Cardiac muscle cell (in vitro differentiated cells and primary cell): ENCODE measurements at regions not wholly inside any gene's neighbourhood (a gene's known extent, or its start where the extent isn't known, plus 50 kb on each side); places are given as distances from the start of the nearest gene placed in this dataset.
A peak's percentile ranks its signal among the peaks of the same experiment; 100 is the strongest.

Experiments used
- DNase-seq, 2 donors: peaks; one replicate each; pipeline versions ENCODE4 v3.0.0 to v3.0.0-alpha.2; 2010 to 2017; ENCODE audit warnings: low read depth in 1 of 2, low spot score in 1 of 2
- H3K27ac ChIP-seq: fragments of 200-600 bp; sonication (generic); 2 replicates; pipeline ENCODE4 v1.5.1; 2016
- H3K27me3 ChIP-seq: fragments of 200-600 bp; sonication (generic); 2 replicates; pipeline ENCODE4 v1.6.0; 2016; ENCODE audit warnings: control low read depth
- H3K36me3 ChIP-seq: fragments of 200-600 bp; sonication (generic); 2 replicates; pipeline ENCODE4 v1.5.1; 2016; ENCODE audit warnings: control low read depth
- H3K4me1 ChIP-seq: fragments of 200-600 bp; sonication (generic); 2 replicates; pipeline ENCODE4 v1.8.1; 2017; ENCODE audit warnings: low read depth, mild to moderate bottlenecking, mixed run types
- H3K4me3 ChIP-seq: fragments of 200-600 bp; sonication (generic); 2 replicates; pipeline ENCODE4 v1.5.1; 2016; ENCODE audit warnings: mild to moderate bottlenecking
- H3K9me3 ChIP-seq: fragments of 200-600 bp; sonication (generic); 2 replicates; pipeline ENCODE4 v1.5.1; 2017; ENCODE audit warnings: low read depth, mild to moderate bottlenecking, control low read depth
- CTCF ChIP-seq: IDR thresholded peaks from 2 replicates; pipeline ENCODE4 v1.5.1; 2012; ENCODE audit warnings: low read depth, mild to moderate bottlenecking, low read length

- H3K4me1 ChIP-seq: no peaks in the 10 kb centered on the region
- H3K27me3 ChIP-seq: no peaks in the 10 kb centered on the region
- H3K9me3 ChIP-seq: no peaks in the 10 kb centered on the region
- TF ChIP-seq CTCF: no peak
- H3K4me3 ChIP-seq: no peak overlapping the region
- H3K27ac ChIP-seq: no peak overlapping the region
- H3K36me3 ChIP-seq: no peaks in the 10 kb centered on the region
- DNase-seq: no peak
Observed at GRCh38 chr6:4550227-4550597, 226.0 kb upstream of the CDYL start.

DNA sequence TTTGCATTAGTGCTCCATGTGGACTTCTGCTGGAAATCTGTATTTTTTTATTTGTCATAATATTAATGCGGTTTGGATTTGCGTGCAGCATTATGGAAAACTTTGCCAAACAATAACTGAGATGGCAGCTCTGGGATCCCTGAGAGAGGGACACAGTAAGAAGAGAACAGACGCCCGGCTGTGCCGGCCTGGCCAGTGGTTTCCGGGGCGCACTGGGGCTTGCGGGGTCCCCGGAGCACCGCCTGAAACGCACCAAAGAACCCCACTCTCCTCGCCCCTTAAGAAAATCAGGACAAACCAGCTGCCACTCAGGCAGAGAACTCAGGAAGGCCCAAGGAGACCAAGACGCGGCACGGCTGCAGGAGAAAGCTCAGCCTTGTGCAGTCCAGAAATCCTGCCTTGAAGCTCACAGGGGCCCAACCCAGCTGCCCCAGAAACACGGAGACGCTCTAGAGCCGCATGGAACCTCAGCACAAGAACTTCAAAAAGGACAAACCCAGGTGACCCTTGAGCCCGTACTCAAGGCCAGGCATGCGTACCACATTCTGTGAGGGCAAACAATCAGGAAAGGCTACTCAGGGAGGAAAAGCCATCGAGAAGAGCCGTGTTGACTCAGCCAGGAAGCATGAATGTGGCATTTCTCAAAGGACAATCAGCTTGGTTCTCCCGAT is 226.5 kb upstream of the CDYL start:
- Histone ChIP-seq H3K4me3 (no peak overlapping the region), H3K27me3 (no peaks in the 10 kb centered on the region), H3K27ac (no peak overlapping the region), H3K4me1 (no peaks in the 10 kb centered on the region), H3K9me3 (no peaks in the 10 kb centered on the region), H3K36me3 (no peaks in the 10 kb centered on the region)
- TF ChIP-seq CTCF: no peak
- DNase-seq: no peak

DNA sequence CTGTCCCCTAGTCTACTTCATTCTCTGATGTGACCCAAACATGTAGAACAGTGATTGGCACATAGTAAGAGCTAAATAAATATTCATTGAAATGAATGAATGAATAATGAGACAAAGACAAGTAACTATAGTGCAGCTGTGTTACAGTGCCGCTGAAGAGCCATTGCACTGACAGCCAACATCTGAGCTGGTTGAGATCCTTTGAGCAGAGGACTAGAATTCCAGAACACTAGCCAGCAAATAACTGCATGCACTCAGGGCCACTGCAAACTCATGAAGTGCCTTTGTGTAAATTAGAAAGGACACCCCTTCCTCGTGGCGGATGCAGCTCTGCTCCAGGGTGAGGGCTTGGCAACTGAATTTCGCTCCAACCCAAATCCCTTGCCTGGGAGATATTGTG is 230.3 kb upstream of the CDYL start:
- Histone ChIP-seq H3K27ac (no peak overlapping the region), H3K27me3 (no peaks in the 10 kb centered on the region), H3K4me3 (no peak overlapping the region), H3K9me3 (no peaks in the 10 kb centered on the region), H3K4me1 (no peaks in the 10 kb centered on the region), H3K36me3 (no peaks in the 10 kb centered on the region)
- TF ChIP-seq CTCF: no peak
- DNase-seq: no peak

DNA sequence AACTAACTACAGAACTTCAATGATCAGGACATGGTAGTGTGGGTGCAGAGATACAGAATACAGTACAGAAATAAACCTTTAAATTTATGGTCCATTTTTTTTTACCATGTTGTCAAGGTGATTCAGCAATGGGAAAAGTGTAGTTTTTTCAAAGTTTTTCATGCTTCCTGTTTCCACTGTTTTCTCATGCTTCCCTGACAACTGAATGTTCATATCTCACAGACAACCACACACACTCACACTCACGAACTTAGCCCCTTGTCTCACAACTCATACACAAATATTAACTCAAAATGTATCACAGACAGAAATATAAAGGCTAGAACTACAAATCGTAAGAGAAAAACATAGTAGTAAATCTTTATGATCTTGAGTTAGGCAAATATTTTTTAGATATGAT is 232.6 kb upstream of the CDYL start:
- DNase-seq: peak in 1 of 2 donors; percentile 31
- Histone ChIP-seq H3K9me3 (no peaks in the 10 kb centered on the region), H3K4me1 (no peaks in the 10 kb centered on the region), H3K36me3 (no peaks in the 10 kb centered on the region), H3K27ac (no peak overlapping the region), H3K4me3 (no peak overlapping the region), H3K27me3 (no peaks in the 10 kb centered on the region)
- TF ChIP-seq CTCF: no peak

GRCh38 chr6:4533576-4533975 is 242.6 kb upstream of the CDYL start:
- Histone ChIP-seq H3K27me3 (no peaks in the 10 kb centered on the region), H3K4me1 (no peaks in the 10 kb centered on the region), H3K36me3 (no peaks in the 10 kb centered on the region), H3K9me3 (no peaks in the 10 kb centered on the region), H3K27ac (no peak overlapping the region), H3K4me3 (no peak overlapping the region)
- DNase-seq: no peak
- TF ChIP-seq CTCF: no peak

DNA sequence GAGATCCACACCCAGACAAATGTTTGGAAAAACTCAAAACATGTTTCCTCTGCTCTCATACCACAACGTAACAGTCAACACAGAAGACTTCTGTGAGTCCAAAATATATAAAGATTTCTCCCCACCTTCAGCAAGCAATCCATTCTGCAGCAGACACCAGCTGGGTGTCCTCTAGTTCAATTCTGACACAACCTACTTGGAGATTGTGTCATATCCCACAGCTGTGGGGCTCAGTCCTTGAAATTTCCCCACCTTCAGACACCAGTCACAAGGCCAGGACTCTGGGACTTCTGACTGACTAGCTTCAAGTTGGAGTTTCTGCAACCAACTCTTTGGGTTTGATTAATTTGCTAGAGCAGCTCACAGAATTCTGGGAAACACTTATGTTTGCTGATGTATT is 244.8 kb upstream of the CDYL start:
- no peak for TF ChIP-seq CTCF
- no peaks in the 10 kb centered on the region for H3K9me3 ChIP-seq
- DNase-seq: peak in 1 of 2 donors; percentile 8
- H3K27ac ChIP-seq: no peak overlapping the region
- H3K27me3 ChIP-seq: no peaks in the 10 kb centered on the region
- no peak overlapping the region for H3K4me3 ChIP-seq
- no peaks in the 10 kb centered on the region for H3K4me1 ChIP-seq
- no peaks in the 10 kb centered on the region for H3K36me3 ChIP-seq
